HG03108 (cell line): ENCODE measurements at regions not wholly inside any gene's neighbourhood (a gene's known extent, or its start where the extent isn't known, plus 50 kb on each side); places are given as distances from the start of the nearest gene placed in this dataset.
"Not testable (repeated sequence)": the region's sequence is repeated elsewhere in the genome, so short reads cannot be mapped to it uniquely, and the experiment has no call there.

Experiments used
- ATAC-seq: cut with Tn5 transposase; IDR thresholded peaks from one replicate; pipeline ENCODE4 v1.9.1; 2021; ENCODE audit warnings: moderate library complexity; ENCODE audit not compliant: unreplicated experiment

DNA sequence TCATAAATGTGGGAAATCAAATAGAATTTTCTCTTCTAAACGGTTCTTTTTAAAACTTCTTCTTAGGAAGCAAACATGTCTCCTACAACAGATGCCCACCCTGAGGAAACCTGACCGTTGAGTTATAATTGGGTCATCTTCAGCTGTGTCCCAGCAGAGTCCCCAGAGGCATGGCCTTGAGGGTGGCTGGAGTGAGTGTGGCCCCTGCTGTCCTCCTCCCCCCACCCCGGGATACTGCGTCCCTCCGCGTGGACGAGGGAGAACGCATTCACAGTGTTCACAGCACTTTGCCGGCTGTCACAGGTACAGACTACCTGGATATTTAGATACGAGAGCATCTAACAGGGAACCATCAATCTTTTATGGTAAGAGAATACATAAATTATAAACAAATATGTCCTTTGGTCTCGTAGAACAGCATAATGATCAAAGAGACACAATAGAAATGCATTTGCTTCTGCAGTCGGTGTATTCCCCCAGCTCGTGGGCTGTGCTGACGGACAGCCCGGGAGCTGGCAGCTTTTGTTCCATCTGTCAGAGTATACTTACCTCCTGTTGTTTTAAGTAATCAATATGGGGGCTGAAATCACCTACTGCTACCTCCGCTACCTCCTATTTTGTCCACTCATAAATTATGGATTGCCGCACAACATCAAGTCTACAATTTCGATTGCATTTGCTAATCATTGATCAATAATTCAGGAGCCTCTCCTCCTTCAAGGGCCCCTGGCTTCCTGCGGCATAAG lies 214.7 kb downstream of the IRX2 start:
- no peak for ATAC-seq

DNA sequence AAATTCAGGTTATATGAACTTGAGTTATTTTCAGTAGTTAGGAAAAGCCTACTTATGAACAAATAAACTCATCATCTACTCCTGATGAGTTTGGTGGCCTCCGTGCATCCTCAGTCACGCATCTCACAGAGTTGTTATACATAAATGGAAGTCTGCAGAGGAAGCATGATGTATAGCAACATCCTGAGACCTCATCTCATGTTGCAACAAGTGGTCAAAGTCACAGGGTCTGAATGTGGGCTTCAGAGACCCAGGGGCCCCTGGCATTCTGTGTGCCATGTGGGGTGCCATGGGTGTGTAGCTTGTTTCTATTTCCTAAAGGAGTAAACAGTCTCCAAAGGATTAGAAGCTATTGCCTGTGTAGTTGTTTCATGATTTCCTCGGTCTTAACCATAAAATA lies 216.5 kb downstream of the IRX2 start:
- ATAC-seq: no peak

DNA sequence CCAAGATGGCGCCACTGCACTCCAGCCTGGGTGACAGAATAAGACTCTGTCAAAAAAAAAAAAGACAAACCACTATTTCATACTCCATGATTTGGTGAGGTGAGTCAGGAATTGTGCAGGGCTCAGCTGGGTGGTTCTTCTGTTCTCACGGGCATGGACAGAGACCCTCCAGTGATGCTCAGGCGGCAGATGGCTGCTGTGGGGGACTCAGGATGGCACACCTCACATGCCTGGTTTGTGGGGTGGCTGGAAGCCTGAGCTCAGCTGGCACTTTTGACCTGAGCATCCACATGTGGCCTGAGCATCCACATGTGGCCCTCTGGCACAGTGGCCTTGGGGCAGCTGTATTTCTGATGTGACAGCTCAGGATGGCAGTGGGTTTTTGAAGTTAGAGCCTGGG lies 217.2 kb downstream of the IRX2 start:
- ATAC-seq: no peak

DNA sequence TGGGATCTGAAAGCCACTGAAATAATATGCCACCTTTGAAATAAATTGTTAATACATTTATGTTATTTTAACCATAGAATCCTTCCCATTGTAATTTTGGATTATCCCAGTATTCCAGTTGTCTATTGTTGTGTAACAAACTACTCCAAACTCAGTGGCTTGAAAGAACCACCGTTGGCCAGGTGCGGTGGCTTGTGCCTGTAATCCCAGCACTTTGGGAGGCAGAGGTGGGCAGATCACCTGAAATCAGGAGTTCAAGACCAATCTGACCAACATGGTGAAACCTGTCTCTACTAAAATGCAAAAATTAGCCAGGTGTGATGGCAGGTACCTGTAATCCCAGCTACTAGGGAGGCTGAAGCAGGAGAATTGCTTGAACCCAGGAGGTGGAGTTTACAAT lies 217.6 kb downstream of the IRX2 start:
- not testable (repeated sequence) for ATAC-seq

DNA sequence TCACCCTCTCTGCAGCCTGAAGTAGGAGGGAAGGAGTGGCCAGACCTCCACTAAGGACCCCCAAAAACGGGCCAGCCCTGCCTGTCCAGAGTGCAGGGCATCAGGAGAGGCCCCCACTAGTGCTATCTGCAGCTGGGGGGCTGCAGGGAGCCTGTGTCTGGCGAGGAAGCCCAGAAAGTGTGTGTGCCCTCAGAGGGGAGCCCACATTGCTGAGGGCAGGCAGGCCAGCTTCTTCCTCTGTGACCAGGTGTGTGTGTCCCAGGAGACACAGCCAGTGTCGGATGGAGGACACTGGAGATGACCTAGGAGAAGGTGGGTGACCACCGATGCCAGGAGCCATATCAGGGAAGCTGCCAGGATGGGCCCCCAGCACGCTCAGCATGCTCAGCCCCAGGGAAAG lies 218.7 kb downstream of the IRX2 start:
- ATAC-seq: no peak

DNA sequence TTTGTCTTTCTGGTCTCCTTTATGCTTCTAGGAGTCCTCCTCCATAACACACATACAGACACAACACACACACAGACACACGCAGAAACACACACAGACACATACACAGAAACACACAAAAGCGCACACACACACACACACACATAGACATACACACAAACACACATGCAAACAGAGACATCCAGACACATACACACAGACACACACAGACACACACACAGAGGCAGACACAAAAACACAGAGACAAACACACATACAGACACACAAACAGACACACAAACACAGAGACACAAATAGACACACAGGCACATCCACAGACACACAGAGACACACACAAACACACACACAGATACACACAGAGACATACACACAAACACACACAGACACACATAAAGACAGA lies 220.2 kb downstream of the IRX2 start:
- no peak for ATAC-seq

DNA sequence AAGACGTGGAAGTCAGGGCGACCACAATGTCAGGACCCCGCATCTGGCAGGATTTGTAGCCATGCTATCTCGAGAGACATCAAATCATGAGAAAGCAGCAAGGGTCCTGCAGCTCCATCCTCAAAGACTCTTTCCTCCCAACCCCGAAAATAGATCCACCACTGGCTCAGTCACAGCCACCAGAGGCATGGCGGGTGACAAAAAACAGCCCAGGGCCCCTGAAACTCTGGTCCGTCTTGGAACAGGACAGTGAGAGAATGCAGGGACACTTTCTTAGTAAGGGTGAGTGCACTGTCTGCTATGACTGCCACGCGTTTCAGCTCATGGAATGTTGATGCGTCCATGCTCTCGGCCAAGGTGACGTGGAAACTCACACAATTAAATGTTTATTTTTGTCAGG lies 220.9 kb downstream of the IRX2 start:
- no peak for ATAC-seq

DNA sequence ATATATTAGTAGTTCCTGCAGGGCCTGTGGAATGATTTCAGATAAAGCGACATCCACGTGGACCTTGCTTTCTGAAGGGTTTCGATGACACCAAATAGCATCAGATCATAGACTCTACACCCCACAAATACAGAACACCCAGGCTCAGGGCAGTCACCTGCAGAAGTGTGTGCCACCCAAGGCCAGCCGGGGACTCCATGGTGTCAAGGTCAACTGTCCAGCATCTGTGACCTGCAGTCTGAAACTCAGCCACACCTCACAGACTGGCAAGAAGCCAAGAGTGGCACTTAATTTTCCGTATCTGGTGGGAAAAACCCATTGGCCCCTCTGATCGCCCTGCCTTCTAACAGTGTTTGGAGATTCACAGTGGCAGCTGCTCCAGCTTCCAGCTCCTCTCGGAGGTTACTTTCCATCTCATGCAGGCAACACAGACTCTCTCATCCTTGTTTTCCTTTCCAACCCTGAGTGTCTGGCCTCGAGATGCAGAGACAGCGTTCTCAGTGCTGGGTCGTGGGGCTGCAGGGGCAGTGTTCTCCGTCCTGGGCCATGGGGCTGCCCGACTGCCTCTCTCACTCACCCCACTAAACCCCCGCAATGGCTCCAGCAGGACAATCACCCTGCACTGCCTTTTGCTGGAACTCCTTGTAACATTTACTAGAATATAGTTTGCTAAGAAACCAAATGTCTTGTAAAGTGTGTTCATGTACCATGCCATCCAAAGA lies 221.9 kb downstream of the IRX2 start:
- no peak for ATAC-seq

DNA sequence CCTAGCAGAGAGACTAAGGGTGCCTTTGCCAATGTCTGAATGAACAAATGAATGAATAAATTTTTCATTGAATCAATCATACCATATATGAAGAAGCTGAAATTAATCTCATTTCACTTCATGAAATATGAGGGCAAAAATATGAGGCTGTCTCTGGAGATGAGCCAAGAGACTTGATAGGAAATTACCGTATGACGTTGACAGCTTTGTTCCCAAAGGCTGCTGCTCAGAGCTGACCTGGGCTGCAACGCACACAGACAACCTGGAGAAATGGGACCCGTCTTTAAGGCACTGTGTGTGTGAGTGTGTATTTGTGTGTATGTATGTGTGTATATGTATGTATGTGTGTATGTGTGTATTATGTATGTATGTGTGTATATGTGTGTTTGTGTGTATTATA lies 226.1 kb downstream of the IRX2 start:
- ATAC-seq: no peak

DNA sequence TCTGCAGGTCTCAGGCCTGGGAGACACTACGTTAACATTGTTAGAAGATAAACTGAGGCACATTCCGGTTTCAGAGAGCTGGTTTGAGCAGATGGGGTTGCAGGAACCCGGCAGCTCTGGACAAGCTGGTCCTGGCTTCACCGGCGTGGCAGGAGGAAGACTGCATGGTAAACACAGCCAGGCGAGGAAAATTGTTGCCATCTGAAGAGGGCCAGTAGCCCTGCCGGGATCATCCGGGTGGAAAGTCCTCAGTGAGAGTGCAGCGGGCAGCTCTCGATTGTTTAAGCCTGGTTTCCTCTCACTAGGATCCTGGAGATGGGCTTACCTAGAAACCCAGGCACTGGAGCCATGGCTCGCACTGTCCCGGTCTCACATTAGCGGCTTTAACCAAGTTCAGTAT lies 226.9 kb downstream of the IRX2 start:
- ATAC-seq: no peak

DNA sequence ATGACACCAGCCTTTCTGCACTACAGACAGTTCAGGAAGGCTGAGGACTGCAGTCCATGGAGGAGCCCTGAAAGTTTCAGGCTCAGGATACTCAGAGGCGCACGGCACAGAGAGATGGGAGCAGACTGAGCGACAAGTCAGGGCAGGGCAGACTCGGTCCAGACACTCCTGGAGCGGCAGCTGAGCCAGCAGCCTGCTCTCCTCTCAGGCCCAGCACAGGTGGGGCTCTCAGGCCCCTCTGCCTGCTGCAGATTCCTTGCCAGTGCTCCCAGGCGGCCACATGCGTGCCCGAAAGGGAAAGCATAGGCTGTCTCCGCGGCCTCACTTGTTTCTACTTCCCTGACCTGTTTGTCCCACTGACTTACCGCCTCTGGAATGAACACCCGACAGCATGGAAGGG lies 228.3 kb downstream of the IRX2 start:
- ATAC-seq: no peak

DNA sequence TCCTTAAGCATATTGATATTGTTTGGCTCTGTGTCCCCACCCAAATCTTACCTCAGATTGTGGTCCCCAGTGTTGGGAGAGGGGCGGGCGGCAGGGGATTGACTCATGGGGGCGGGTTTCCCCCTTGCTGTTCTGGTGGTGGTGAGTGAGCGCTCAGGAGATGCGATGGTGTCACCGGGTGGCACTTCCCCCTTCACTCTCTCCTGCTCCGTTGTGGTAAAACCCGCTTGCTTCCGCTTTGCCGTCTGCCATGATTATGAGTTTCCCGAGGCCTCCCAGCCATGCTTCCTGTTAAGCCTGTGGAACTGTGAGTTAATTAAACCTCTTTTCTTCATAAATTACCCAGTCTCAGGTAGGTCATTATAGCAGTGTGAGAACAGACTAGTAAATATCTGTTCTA lies 229.1 kb downstream of the IRX2 start:
- no peak for ATAC-seq

DNA sequence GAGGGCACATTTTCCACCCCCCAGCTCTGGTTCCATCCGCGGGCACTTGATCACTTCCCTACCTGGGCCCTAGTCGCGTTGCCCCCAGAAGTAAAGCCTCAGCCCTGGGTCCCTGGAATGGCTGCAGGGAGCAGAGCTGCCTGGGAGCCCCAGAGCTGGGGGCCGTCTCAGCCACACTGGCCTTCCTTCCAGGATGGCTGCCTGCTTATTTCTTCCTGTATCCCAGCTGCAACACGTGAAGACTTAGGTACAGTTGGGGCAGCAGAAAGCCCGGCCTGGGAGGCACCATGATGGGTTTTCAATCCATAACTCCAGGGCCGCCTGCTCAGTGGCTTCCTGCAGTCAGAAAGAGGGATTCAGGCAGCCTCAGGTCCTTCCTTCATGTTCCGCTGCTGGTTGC lies 232.3 kb downstream of the IRX2 start:
- no peak for ATAC-seq

DNA sequence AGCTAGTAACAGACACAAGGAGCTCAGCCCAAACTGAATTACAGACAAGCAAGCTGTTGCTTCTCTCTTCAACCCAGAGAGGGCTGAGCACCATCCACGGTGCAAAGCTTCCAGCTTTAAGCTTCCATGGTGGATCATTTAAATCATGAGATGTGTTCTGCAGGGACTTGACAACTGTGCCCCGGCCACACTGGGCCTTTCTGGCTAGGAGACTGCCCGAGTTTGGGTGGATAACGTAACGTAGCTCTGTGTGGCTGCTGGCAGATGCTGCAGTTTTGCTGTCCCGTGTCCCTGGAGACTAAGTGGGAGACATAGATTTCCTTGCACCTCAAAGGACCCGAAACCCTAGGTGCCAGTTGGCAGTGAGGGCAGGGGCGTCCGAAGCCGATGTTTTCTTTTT lies 234.0 kb downstream of the IRX2 start:
- no peak for ATAC-seq

DNA sequence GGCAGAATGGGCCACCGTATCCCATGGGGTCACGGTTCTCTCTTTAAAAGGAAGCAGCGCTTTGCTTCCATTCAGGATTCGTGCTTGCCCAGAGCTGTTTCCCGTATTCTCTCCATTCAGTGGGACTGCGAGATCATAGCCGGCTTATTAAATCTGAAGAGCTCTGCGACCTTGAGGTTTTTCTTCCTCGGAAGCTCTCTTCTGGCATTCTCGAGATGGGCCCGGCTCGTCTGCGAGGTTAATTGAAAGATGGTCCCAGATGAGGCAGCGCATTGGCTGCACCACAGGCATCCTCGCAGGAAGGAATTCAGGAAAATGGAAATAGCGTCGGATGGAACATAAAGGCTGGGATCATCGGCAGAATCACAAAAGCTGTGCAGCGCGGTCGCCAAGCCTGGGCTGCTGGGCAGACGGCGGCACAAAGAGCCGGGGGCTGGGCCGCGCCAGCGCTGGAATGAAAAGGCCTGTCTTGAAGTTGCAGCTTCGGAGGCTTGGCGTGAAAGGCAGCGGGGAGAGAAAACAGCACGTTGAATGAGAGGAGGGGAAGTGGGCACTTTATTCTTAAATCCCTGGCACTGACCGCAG lies 236.2 kb downstream of the IRX2 start:
- ATAC-seq: no peak

DNA sequence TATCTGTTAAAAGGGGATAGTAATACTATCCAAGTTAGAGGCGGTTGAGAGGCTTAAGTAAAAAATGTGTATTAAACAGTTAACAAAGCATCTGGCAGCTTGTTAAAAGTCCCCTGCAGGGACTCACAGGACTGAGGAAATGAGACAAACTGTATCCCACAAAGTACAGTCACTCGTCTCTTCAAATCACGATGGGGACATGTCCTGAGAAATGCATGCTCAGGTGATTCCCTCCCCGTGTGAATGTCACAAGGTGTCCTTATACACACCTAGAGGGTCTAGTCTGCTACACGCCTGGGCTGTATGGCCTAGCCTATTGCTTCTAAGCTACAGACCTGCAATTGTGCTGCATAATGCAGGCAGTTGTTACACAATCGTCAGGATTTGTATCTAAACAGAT lies 237.0 kb downstream of the IRX2 start:
- no peak for ATAC-seq

DNA sequence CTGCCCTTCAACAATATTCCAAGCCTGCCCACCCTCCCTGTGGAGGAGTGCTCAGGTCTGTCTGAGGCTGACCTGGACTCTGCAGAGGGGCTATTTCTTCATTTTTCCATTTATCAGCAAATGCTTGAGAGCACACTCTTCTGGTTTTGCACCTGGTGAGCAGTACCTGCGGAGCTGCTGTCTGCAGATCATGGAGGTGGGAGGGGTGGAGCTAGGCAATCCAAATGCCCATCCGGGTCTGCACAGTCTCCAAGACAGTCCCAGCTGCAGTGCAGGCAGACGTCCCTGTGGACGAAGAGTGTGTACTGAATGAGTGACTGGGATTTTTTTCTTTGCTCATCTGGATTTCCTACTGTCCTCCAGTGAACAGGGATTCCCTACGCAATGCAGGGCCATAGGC lies 239.8 kb downstream of the IRX2 start:
- ATAC-seq: no peak

DNA sequence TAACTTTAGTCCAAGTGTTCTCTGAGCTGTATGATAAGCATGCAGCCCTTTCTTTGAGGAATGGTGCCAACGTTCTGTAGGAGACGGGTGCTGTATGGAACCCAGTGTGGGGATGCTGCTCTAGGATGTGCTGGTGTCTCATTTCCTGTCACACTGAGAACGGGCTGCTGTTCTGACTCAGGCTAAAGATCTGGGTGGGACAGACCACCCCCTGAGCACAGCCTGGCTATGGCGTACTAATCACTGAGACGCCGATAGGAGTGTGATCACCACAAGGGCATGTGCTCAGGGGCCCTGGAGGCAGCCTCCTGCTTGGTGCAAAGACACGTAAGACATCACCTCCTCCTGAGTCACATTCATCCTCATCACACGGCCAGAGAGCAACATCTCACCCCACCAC lies 240.4 kb downstream of the IRX2 start:
- ATAC-seq: no peak

DNA sequence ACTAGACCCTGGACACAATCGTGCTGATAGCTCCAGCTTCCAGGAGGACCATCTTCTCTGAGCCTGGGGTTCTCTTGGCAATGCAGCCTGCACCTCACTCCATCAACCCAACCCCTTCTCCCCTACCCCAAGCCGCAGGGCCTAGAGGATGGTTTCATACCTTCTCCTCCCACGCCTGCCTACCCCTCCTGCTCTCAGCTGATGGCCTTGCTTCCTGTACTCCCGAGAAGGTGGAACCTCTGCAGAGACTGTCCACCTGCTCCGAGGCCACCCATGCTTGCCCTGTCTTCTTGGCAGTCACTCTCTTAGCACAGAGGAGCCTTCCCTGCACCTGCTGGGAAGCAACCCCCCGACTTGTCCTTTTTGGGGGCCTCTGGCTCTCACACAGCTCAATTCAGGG lies 241.9 kb downstream of the IRX2 start:
- ATAC-seq: no peak

DNA sequence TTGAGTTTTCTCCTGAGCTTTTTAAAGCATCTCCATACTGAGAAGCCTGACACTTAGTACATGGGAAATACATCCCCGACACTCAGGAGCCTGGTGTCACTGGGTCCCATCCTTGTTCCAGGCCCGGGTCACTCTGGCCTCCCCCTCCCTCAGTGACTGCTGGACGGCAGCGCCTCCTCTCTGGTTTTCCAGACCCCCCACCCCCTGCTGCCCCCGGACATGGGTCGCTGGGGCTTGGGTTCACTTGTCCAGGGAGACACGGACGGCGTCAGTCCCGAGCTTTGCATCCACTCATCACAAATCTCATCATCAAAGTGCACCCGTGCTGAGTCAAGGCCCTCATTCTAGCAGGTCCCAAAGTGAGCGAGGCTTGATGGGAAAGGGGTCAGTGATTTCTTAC lies 243.0 kb downstream of the IRX2 start:
- no peak for ATAC-seq

DNA sequence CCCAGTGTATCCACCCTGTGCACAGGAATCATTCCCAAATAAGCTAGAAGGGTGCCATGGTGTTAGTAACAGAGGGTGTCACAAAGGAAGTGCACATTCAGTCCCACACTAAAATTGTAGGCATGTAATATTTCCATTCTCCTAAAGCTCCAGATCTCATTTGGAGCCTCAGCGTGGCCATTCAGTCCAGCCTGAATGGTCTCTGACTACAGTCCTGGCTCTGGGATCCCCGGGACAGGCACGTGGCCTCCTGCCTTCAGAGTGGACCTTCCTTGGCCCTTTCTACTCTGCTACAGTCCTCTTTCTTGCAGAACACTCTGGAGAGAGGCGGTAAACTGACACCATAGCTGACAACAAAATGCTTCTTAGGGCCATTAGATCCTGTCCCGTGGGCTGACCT lies 243.9 kb downstream of the IRX2 start:
- ATAC-seq: no peak

DNA sequence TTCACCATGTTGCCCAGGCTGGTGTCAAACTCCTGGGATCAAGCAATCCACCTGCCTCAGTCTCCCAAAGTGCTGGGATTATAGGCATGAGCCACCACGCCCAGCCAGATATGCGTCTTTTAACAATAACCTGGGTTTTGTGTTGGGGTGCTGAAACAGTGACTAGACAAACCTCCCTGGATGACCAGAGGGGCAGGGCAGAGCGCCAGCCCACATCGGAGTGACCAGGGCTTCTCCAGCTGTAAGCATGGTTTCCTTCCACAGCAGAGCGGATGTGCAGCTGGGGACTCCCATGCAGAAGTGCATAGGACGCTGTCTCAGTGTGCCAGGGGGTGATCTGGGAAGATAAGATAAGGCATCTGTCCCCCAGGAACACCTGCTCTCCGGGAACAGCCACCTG lies 244.9 kb downstream of the IRX2 start:
- no peak for ATAC-seq
